OCI-LY1 (cell line): ENCODE measurements at regions not wholly inside any gene's neighbourhood (a gene's known extent, or its start where the extent isn't known, plus 50 kb on each side); places are given as distances from the start of the nearest gene placed in this dataset.
"Not testable (repeated sequence)": the region's sequence is repeated elsewhere in the genome, so short reads cannot be mapped to it uniquely, and the experiment has no call there.

Experiments
- H2AFZ ChIP-seq: fragments of 200-600 bp; sonication (generic), shearing (Covaris generic); 2 replicates; pipeline ENCODE4 v1.6.0; 2014; ENCODE audit warnings: antibody characterized with exemption, mild to moderate bottlenecking, low read length
- H3F3A ChIP-seq: fragments of 200-600 bp; sonication (generic), shearing (Covaris generic); 2 replicates; pipeline ENCODE4 v1.6.0; 2014; ENCODE audit warnings: mild to moderate bottlenecking, antibody characterized with exemption, low read length, moderate library complexity; ENCODE audit not compliant: insufficient read depth
- H3K27ac ChIP-seq: fragments of 200-600 bp; sonication (generic); 2 replicates; pipeline ENCODE4 v1.5.1; 2014; ENCODE audit warnings: low read length, mixed run types, mild to moderate bottlenecking, low read depth; ENCODE audit not compliant: poor library complexity, severe bottlenecking
- H3K27me3 ChIP-seq: fragments of 200-600 bp; sonication (generic); 2 replicates; pipeline ENCODE4 v1.6.0; 2014; ENCODE audit warnings: antibody characterized with exemption, mild to moderate bottlenecking, low read length, moderate library complexity; ENCODE audit not compliant: insufficient read depth
- H3K36me3 ChIP-seq: fragments of 200-600 bp; sonication (generic); 2 replicates; pipeline ENCODE4 v1.6.1; 2014; ENCODE audit warnings: mild to moderate bottlenecking, antibody characterized with exemption, low read length, moderate library complexity, mixed read lengths; ENCODE audit not compliant: insufficient read depth
- H3K4me1 ChIP-seq: fragments of 200-600 bp; sonication (generic); 2 replicates; pipeline ENCODE4 v1.5.1; 2014; ENCODE audit warnings: mild to moderate bottlenecking, low read length, moderate library complexity; ENCODE audit not compliant: insufficient read depth, severe bottlenecking
- H3K4me2 ChIP-seq: fragments of 200-600 bp; sonication (generic), shearing (Covaris generic); 2 replicates; pipeline ENCODE4 v1.6.1; 2014; ENCODE audit warnings: low read length
- H3K4me3 ChIP-seq: fragments of 200-600 bp; sonication (generic); 2 replicates; pipeline ENCODE4 v1.5.1; 2014; ENCODE audit warnings: low read length, low read depth, mild to moderate bottlenecking, mixed read lengths; ENCODE audit not compliant: poor library complexity, severe bottlenecking
- H3K79me2 ChIP-seq: fragments of 200-600 bp; shearing (Covaris generic); 2 replicates; pipeline ENCODE4 v1.6.1; 2016; ENCODE audit warnings: mixed run types, low read length, mixed read lengths; ENCODE audit not compliant: insufficient read depth
- H3K9ac ChIP-seq: fragments of 200-600 bp; sonication (generic), shearing (Covaris generic); 2 replicates; pipeline ENCODE4 v1.6.1; 2014; ENCODE audit warnings: mild to moderate bottlenecking, low read length, mixed read lengths
- H3K9me2 ChIP-seq: fragments of 200-600 bp; sonication (generic), shearing (Covaris generic); 2 replicates; pipeline ENCODE4 v1.6.1; 2014; ENCODE audit warnings: low read depth, mild to moderate bottlenecking, low read length, mixed read lengths
- H3K9me3 ChIP-seq: fragments of 200-600 bp; shearing (Covaris generic); 2 replicates; pipeline ENCODE4 v1.6.1; 2014; ENCODE audit warnings: low read length, mixed read lengths
- H4K20me1 ChIP-seq: fragments of 200-600 bp; sonication (generic), shearing (Covaris generic); 2 replicates; pipeline ENCODE4 v1.6.0; 2016; ENCODE audit warnings: mild to moderate bottlenecking, low read length; ENCODE audit not compliant: insufficient read depth
- EZH2 ChIP-seq: fragments of 200-600 bp; sonication (generic), shearing (Covaris generic); IDR thresholded peaks from 2 replicates; pipeline ENCODE4 v1.8.0; 2017; ENCODE audit warnings: borderline replicate concordance, mixed run types, mild to moderate bottlenecking, antibody characterized with exemption, low read length, moderate library complexity, mixed read lengths
- TF ChIP-seq, protein P1 (sequence below): fragments of 200-600 bp; sonication (generic), shearing (Covaris generic); IDR thresholded peaks from 2 replicates; pipeline ENCODE4 v1.5.1; 2017; ENCODE audit warnings: mild to moderate bottlenecking, antibody characterized with exemption, low read length, moderate library complexity, mixed read lengths

DNA sequence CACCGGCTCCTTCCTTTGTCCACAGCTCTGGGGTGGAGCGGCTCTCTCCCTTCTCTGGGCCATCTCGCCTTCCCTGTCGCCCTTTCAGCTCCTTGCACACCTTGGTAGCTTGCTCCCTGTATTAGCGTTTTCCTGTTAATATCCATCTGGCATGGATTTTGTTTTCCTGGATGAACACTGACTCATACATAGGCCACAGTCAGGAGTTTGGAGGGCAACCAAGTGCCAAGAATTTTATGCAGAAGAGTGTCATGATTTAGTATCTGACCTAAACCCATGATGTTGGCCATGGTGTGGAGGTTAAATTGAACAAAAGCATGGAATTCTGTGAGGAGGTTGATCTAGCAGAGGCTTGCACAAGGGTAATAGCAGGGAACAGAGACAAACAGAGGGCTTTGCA, 180.9 kb downstream of the AIPL1 start:
- Histone ChIP-seq H3K27ac (no peak overlapping the region), H3K27me3 (no peaks in the 10 kb centered on the region), H3K36me3 (no peaks in the 10 kb centered on the region), H3K4me2 (no peak overlapping the region), H3K79me2 (no peaks in the 10 kb centered on the region), H3K4me1 (no peaks in the 10 kb centered on the region), H3F3A (no peaks in the 10 kb centered on the region), H2AFZ (no peak overlapping the region), H3K4me3 (no peak overlapping the region), H4K20me1 (no peaks in the 10 kb centered on the region), H3K9me3 (no peaks in the 10 kb centered on the region), H3K9ac (no peak overlapping the region), H3K9me2 (no peaks in the 10 kb centered on the region)
- no peak for TF ChIP-seq EZH2
- TF ChIP-seq, protein P1, sequence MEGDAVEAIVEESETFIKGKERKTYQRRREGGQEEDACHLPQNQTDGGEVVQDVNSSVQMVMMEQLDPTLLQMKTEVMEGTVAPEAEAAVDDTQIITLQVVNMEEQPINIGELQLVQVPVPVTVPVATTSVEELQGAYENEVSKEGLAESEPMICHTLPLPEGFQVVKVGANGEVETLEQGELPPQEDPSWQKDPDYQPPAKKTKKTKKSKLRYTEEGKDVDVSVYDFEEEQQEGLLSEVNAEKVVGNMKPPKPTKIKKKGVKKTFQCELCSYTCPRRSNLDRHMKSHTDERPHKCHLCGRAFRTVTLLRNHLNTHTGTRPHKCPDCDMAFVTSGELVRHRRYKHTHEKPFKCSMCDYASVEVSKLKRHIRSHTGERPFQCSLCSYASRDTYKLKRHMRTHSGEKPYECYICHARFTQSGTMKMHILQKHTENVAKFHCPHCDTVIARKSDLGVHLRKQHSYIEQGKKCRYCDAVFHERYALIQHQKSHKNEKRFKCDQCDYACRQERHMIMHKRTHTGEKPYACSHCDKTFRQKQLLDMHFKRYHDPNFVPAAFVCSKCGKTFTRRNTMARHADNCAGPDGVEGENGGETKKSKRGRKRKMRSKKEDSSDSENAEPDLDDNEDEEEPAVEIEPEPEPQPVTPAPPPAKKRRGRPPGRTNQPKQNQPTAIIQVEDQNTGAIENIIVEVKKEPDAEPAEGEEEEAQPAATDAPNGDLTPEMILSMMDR = no peak

DNA sequence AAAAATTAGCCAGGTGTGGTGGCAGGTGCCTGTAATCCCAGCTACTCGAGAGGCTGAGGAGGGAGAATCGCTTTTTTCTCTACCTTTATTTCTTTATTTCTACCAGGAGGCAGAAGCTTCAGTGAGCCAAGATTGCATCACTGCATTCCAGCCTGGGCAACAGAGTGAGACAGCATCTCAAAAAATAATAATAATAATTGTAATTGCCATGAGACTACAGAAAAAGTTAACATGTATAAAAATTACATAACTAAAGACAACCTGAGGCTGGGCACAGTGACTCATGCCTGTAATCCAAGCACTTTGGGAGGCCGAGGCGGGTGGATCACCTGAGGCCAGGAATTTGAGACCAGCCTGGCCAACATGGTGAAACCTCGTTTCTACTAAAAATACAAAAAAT, 181.5 kb downstream of the WSCD1 start:
- not testable (repeated sequence) for H3K9me2 ChIP-seq, H3K4me2 ChIP-seq, H3K4me1 ChIP-seq, H2AFZ ChIP-seq, H4K20me1 ChIP-seq, H3K4me3 ChIP-seq, H3K27me3 ChIP-seq, H3K27ac ChIP-seq, H3K79me2 ChIP-seq, H3K36me3 ChIP-seq, H3K9me3 ChIP-seq, H3F3A ChIP-seq, H3K9ac ChIP-seq

DNA sequence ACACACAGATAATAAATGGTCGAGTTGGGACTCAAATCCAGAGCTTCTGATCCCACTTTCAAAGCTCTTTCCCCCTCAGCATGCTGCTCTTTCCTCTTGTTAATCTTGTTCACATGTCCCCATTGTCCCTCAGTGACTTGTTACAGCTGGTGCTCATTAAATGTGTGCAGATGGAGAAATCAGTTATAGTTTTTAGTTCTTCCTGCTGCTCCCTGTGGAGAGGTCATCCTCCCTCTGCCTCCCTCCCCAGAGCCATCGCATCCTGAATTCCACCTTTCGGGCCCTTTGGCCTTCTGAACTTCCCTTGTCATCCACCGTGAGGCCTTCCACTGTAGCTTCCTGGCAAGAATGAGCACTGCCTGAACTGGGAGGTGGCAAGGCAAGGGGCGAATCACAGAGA, 179.6 kb downstream of the WSCD1 start:
- H3K4me3 ChIP-seq = no peak overlapping the region
- no peaks in the 10 kb centered on the region for H3K9me3 ChIP-seq
- H3K27ac ChIP-seq = no peak overlapping the region
- H3K36me3 ChIP-seq = no peaks in the 10 kb centered on the region
- TF ChIP-seq, protein P1 = no peak
- no peak for TF ChIP-seq EZH2
- no peaks in the 10 kb centered on the region for H3F3A ChIP-seq
- no peaks in the 10 kb centered on the region for H3K4me1 ChIP-seq
- H4K20me1 ChIP-seq = no peaks in the 10 kb centered on the region
- H3K9ac ChIP-seq = no peak overlapping the region
- no peak overlapping the region for H2AFZ ChIP-seq
- no peak overlapping the region for H3K4me2 ChIP-seq
- H3K9me2 ChIP-seq = no peaks in the 10 kb centered on the region
- H3K27me3 ChIP-seq = no peaks in the 10 kb centered on the region
- no peaks in the 10 kb centered on the region for H3K79me2 ChIP-seq

DNA sequence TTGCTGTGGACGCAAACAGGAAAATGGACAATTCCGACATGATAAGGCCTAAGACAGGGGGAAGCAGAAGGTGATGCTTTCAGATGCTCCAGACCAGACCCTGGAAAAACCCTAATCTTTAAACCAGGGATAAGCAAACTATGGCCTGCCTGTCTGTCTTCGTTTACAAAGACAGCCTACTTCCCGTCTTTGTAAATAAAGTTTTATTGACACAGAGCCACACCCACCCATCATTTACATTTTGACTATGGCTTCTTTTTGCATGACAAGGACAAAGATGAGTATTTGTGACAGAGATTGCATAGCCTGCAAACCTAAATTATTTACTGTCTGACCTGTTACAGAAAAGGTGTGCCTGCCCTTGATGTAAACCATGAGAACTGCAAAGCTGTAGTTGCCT, 177.9 kb downstream of the WSCD1 start:
- Histone ChIP-seq H3K27me3 (no peaks in the 10 kb centered on the region), H4K20me1 (no peaks in the 10 kb centered on the region), H3K4me3 (no peak overlapping the region), H3K9me3 (no peaks in the 10 kb centered on the region), H3K79me2 (no peaks in the 10 kb centered on the region), H2AFZ (no peak overlapping the region), H3K9me2 (no peaks in the 10 kb centered on the region), H3F3A (no peaks in the 10 kb centered on the region), H3K36me3 (no peaks in the 10 kb centered on the region), H3K9ac (no peak overlapping the region), H3K4me1 (no peaks in the 10 kb centered on the region), H3K4me2 (no peak overlapping the region), H3K27ac (no peak overlapping the region)
- TF ChIP-seq EZH2 = no peak
